ENCODE measurements at regions not wholly inside any gene's neighbourhood (a gene's known extent, or its start where the extent isn't known, plus 50 kb on each side); places are given as distances from the start of the nearest gene placed in this dataset.
"Not testable (repeated sequence)": the region's sequence is repeated elsewhere in the genome, so short reads cannot be mapped to it uniquely, and the experiment has no call there.

- POLR2A ChIA-PET: interaction anchor here (0.7 to 1.3 kb wide), 4 partner anchors 11 to 217 kb away, joined by 3 to 5 read pairs (median 3); no protein-coding TSS in a partner anchor
- Mint-ChIP-seq H3K27ac (peak overlapping the region; percentile 58), H3K4me3 (no peak overlapping the region)
Observed at GRCh38 chr12:47408171-47408871, 297.5 kb downstream of the RPAP3 start.

GRCh38 chr12:47407463-47408129 is 298.2 kb downstream of the RPAP3 start:
- ATAC-seq (ENCODE audit: low read depth) (no peak), DNase-seq (no peak)
- Mint-ChIP-seq H3K27me3 (no peaks in the 10 kb centered on the region), H3K36me3 (peaks cover 5% of the 10 kb centered on the region), H3K27ac (peak overlapping the region; percentile 58), H3K9me3 (peaks cover 3% of the 10 kb centered on the region), H3K4me1 (peaks cover 24% of the 10 kb centered on the region), H3K4me3 (no peak overlapping the region)
- POLR2A ChIA-PET: interaction anchor here (1.0 to 1.3 kb wide), 3 partner anchors 10 to 189 kb away, joined by 3 to 5 read pairs (median 3); no protein-coding TSS in a partner anchor

More at GRCh38 chr12:47408171-47408871, 297.5 kb downstream of the RPAP3 start:
- no peak for DNase-seq
- Mint-ChIP-seq H3K9me3 (peaks cover 3% of the 10 kb centered on the region), H3K4me1 (peaks cover 28% of the 10 kb centered on the region), H3K27me3 (no peaks in the 10 kb centered on the region), H3K36me3 (peaks cover 4% of the 10 kb centered on the region)
- ATAC-seq (ENCODE audit: low read depth): peak; percentile 83

GRCh38 chr12:47403681-47404080 is 302.1 kb downstream of the RPAP3 start:
- ATAC-seq (ENCODE audit: low read depth) (no peak), DNase-seq (no peak)
- peaks cover 22% of the 10 kb centered on the region for H3K4me1 Mint-ChIP-seq
- no peak overlapping the region for H3K27ac Mint-ChIP-seq
- H3K27me3 Mint-ChIP-seq: no peaks in the 10 kb centered on the region
- H3K4me3 Mint-ChIP-seq: no peak overlapping the region
- peaks cover 3% of the 10 kb centered on the region for H3K9me3 Mint-ChIP-seq
- H3K36me3 Mint-ChIP-seq: peaks cover 17% of the 10 kb centered on the region
- POLR2A ChIA-PET: no interaction called here

GRCh38 chr12:47401196-47401595 is 304.6 kb downstream of the RPAP3 start:
- H3K27ac Mint-ChIP-seq; DNase-seq; H3K4me3 Mint-ChIP-seq; H3K9me3 Mint-ChIP-seq; ATAC-seq (ENCODE audit: low read depth); H3K27me3 Mint-ChIP-seq; POLR2A ChIA-PET: not testable (repeated sequence)
- H3K36me3 Mint-ChIP-seq: peaks cover 25% of the 10 kb centered on the region
- peaks cover 30% of the 10 kb centered on the region for H3K4me1 Mint-ChIP-seq

GRCh38 chr12:47400266-47400665 is 305.6 kb downstream of the RPAP3 start:
- H3K36me3 Mint-ChIP-seq: peaks cover 20% of the 10 kb centered on the region
- H3K4me3 Mint-ChIP-seq: no peak overlapping the region
- no peak overlapping the region for H3K27ac Mint-ChIP-seq
- DNase-seq (no peak), ATAC-seq (ENCODE audit: low read depth) (no peak)
- no peaks in the 10 kb centered on the region for H3K9me3 Mint-ChIP-seq
- H3K27me3 Mint-ChIP-seq: no peaks in the 10 kb centered on the region
- POLR2A ChIA-PET: no interaction called here
- peaks cover 35% of the 10 kb centered on the region for H3K4me1 Mint-ChIP-seq

- peak; percentile 68 for DNase-seq
- POLR2A ChIA-PET: interaction anchor here (0.6 to 5.6 kb wide), 23 partner anchors 11 to 366 kb away, joined by 3 to 55 read pairs (median 5); partner anchors contain the start of genes AMIGO2 and PCED1B
- H3K27ac Mint-ChIP-seq: peak overlapping the region; percentile 91
- peaks cover 20% of the 10 kb centered on the region for H3K36me3 Mint-ChIP-seq
- H3K27me3 Mint-ChIP-seq: no peaks in the 10 kb centered on the region
- ATAC-seq (ENCODE audit: low read depth): peak; percentile 85
- H3K4me1 Mint-ChIP-seq: peaks cover 49% of the 10 kb centered on the region
- peak overlapping the region; percentile 69 for H3K4me3 Mint-ChIP-seq
- no peaks in the 10 kb centered on the region for H3K9me3 Mint-ChIP-seq
Observed at GRCh38 chr12:47397664-47398281, 308.1 kb downstream of the RPAP3 start.

- peak overlapping the region; percentile 69 for H3K4me3 Mint-ChIP-seq
- H3K4me1 Mint-ChIP-seq: peaks cover 54% of the 10 kb centered on the region
- ATAC-seq (ENCODE audit: low read depth) (peak; percentile 69), DNase-seq (peak; percentile 54)
- H3K27me3 Mint-ChIP-seq: no peaks in the 10 kb centered on the region
- no peaks in the 10 kb centered on the region for H3K9me3 Mint-ChIP-seq
- POLR2A ChIA-PET: interaction anchor here (1.0 to 5.6 kb wide), 23 partner anchors 11 to 365 kb away, joined by 3 to 55 read pairs (median 5); partner anchors contain the start of genes AMIGO2 and PCED1B
- H3K36me3 Mint-ChIP-seq: peaks cover 19% of the 10 kb centered on the region
- peak overlapping the region; percentile 91 for H3K27ac Mint-ChIP-seq
Observed at GRCh38 chr12:47396902-47397663, 308.7 kb downstream of the RPAP3 start.

GRCh38 chr12:47394070-47394469 is 311.8 kb downstream of the RPAP3 start:
- H3K4me3 Mint-ChIP-seq: peak overlapping the region; percentile 64
- DNase-seq (no peak), ATAC-seq (ENCODE audit: low read depth) (no peak)
- POLR2A ChIA-PET: interaction anchor here (0.9 to 5.6 kb wide), 5 partner anchors 32 to 312 kb away, joined by 3 to 55 read pairs (median 30); partner anchors contain the start of gene RPAP3
- no peaks in the 10 kb centered on the region for H3K9me3 Mint-ChIP-seq
- peaks cover 15% of the 10 kb centered on the region for H3K36me3 Mint-ChIP-seq
- H3K4me1 Mint-ChIP-seq: peaks cover 68% of the 10 kb centered on the region
- peak overlapping the region; percentile 60 for H3K27ac Mint-ChIP-seq
- H3K27me3 Mint-ChIP-seq: no peaks in the 10 kb centered on the region

GRCh38 chr12:47393403-47393790 is 312.4 kb downstream of the RPAP3 start:
- Mint-ChIP-seq H3K27ac (peak overlapping the region; percentile 60), H3K27me3 (no peaks in the 10 kb centered on the region), H3K36me3 (peaks cover 14% of the 10 kb centered on the region), H3K4me3 (peak overlapping the region; percentile 64), H3K9me3 (no peaks in the 10 kb centered on the region), H3K4me1 (peaks cover 72% of the 10 kb centered on the region)
- POLR2A ChIA-PET: interaction anchor here (5.2 to 5.6 kb wide), 2 partner anchors 32 to 178 kb away, joined by 30 to 55 read pairs; no protein-coding TSS in a partner anchor
- ATAC-seq (ENCODE audit: low read depth) (no peak), DNase-seq (no peak)

GRCh38 chr12:47391566-47391965 is 311.8 kb upstream of the AMIGO2 start:
- ATAC-seq (ENCODE audit: low read depth) (peak; percentile 83), DNase-seq (peak; percentile 68)
- no peaks in the 10 kb centered on the region for H3K9me3 Mint-ChIP-seq
- peak overlapping the region; percentile 73 for H3K4me3 Mint-ChIP-seq
- POLR2A ChIA-PET: interaction anchor here (0.8 to 4.6 kb wide), 13 partner anchors 17 to 931 kb away, joined by 3 to 54 read pairs (median 3); partner anchors contain the start of gene PCED1B
- peaks cover 13% of the 10 kb centered on the region for H3K36me3 Mint-ChIP-seq
- H3K27ac Mint-ChIP-seq: peak overlapping the region; percentile 100
- no peaks in the 10 kb centered on the region for H3K27me3 Mint-ChIP-seq
- peaks cover 65% of the 10 kb centered on the region for H3K4me1 Mint-ChIP-seq

GRCh38 chr12:47388712-47389111 is 309.0 kb upstream of the AMIGO2 start:
- ATAC-seq (ENCODE audit: low read depth): no peak
- Mint-ChIP-seq H3K4me1 (peaks cover 61% of the 10 kb centered on the region), H3K27ac (peak overlapping the region; percentile 7), H3K9me3 (no peaks in the 10 kb centered on the region), H3K36me3 (peaks cover 15% of the 10 kb centered on the region), H3K4me3 (no peak overlapping the region), H3K27me3 (no peaks in the 10 kb centered on the region)
- POLR2A ChIA-PET: interaction anchor here (1.2 to 4.6 kb wide), 3 partner anchors 24 to 171 kb away, joined by 3 to 54 read pairs (median 3); no protein-coding TSS in a partner anchor
- DNase-seq: no peak

- POLR2A ChIA-PET: interaction anchor here (1.2 to 4.6 kb wide), 3 partner anchors 23 to 170 kb away, joined by 3 to 54 read pairs (median 3); no protein-coding TSS in a partner anchor
- Mint-ChIP-seq H3K4me1 (peaks cover 57% of the 10 kb centered on the region), H3K27me3 (no peaks in the 10 kb centered on the region), H3K9me3 (no peaks in the 10 kb centered on the region), H3K36me3 (peaks cover 15% of the 10 kb centered on the region), H3K27ac (peak overlapping the region; percentile 4), H3K4me3 (no peak overlapping the region)
- peak; percentile 7 for ATAC-seq (ENCODE audit: low read depth)
- no peak for DNase-seq
Observed at GRCh38 chr12:47387994-47388393, 308.2 kb upstream of the AMIGO2 start.

All from activated naive CD8-positive, alpha-beta T cell treated with anti-CD3 and anti-CD28 coated beads, Interleukin-2, amount 10 ng/mL, durations not matched to agents 7 days and 5 days (primary cell).